GM19043 (cell line): ENCODE measurements at regions not wholly inside any gene's neighbourhood (a gene's known extent, or its start where the extent isn't known, plus 50 kb on each side); places are given as distances from the start of the nearest gene placed in this dataset.
"Not testable (repeated sequence)": the region's sequence is repeated elsewhere in the genome, so short reads cannot be mapped to it uniquely, and the experiment has no call there.

Experiments
- ATAC-seq: cut with Tn5 transposase; IDR thresholded peaks from one replicate; pipeline ENCODE4 v1.9.1; 2021; ENCODE audit warnings: low read depth; ENCODE audit not compliant: unreplicated experiment

DNA sequence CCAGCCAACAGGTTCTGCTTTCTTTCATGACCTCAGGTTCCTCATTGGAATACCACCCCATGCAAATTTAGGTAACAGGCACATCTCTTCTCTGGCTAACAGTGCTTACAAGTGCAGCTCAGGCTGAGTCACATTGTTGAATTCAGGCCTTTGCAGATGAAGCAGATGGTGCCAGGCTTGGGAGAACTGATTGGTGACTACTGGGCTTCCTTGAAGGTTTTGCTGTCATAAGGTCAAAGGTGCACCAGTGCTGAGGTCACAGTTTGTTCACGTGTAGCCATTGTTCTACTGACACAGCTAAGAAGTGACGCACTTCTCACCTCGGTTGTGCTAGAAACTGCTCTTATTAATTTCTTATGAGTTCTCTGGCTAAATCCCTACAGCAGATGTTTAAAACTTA lies 128.6 kb upstream of the BMPER start:
- no peak for ATAC-seq

DNA sequence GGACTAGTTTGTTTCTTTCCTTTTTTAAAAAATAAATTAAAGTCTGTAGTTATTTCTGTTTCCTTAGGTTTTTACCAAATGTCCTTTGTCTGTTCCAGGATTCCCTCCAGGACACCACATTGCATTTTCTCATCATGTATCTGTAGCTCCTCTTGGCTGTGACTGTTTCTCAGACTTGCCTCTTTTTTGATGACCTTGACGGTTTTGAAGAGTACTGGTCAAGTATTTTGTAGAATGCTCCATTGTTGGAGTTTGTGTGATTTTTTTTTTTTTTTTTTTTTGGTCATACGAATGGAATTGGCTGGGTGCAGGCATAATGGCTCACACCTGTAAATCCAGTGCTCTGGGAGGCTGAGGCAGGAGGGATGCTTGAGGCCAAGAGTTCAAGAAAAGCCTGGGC lies 127.1 kb upstream of the BMPER start:
- ATAC-seq, result no peak

DNA sequence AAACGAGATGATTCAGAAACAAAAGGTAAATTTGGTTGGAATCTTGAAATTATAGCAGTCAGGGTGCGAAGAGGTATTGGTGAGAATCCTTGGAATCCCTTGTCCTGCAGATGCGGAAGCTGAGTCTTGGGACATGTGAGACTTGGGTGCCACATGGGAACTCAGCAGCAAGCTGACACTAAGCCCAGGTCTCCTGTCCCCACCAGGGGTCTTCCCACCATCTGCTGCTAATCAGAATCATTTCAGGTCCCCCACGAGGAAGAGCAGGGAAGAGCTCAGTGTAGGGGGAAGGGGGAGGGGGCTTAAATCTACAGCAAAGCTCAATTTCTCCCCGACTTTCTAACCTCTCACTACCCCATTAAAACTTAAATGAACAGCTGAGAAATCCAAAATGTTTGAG lies 126.1 kb upstream of the BMPER start:
- no peak for ATAC-seq

DNA sequence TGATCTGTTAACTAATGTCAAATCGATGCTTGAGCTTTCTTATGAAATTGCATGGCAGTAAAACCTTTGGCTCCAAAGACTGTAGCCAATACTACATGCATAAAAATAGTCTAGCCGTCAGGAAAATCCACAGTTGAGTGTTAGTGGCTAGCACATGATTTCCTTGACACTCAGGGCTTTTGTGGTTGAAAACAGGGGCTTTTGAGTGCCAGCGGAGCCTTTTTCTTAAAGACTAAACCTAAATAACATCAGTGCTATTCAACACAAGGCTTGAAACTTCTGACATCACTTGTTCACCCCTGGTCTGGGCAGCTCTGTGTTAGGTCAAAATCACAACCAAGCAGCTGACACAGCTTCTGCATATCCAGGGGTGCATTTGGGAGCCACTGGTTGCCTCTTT lies 124.2 kb upstream of the BMPER start:
- no peak for ATAC-seq

DNA sequence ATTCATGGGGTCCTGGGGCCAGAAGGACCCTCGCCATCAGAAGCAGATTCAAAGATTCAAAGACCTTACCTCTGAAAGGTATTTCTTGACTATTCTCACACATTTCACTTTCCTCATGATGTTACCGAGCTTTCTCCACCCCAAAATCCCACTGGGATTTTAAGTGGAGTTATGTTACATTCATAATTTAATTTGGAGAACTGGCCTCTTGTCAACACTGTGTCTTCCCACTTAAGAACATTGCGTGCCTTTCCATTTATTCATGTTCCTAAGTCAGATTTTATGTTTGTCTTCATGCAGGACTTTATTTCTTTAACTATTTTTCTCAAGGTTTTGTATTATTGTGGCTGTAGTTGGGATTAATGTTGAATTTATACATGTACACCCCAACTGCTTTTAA lies 123.5 kb upstream of the BMPER start:
- ATAC-seq, result no peak

DNA sequence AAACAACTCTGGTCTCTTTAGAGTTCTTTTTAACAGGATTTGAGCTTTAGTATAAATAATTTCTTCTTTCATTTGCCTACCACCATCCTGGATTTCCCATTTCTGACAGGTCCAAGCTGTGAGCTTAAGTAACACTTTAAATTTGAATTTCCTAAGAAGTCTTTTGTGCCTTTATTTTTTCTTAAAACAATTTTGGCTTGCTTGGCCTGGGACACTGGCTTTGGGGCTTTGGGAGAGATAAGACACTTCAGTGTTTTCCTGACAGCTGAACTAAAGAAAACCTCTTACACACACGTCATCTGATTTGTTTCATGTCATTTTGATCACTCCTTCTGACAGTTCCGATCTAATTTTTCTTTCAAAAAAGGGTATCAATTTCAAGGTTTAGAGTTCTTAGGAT lies 121.3 kb upstream of the BMPER start:
- ATAC-seq, result no peak

DNA sequence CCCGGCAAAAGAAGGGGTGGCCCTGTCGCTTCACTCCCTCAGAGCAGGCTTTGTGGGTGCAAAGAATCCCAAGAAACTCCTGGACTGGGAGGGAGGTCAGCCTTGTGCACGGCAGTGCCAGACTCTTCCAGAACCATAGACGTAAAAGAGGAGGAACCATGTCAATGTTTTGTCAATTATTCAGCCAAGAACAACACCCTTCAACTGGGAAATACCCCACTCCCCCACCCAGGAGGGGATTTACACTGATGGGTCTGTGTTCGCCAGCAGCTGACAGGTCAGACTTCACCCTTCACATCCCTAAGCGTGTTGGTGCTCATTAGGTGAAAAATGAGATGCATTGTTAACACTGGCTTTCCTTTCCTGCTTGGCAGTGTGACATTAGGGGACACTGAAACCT lies 116.8 kb upstream of the BMPER start:
- no peak for ATAC-seq

DNA sequence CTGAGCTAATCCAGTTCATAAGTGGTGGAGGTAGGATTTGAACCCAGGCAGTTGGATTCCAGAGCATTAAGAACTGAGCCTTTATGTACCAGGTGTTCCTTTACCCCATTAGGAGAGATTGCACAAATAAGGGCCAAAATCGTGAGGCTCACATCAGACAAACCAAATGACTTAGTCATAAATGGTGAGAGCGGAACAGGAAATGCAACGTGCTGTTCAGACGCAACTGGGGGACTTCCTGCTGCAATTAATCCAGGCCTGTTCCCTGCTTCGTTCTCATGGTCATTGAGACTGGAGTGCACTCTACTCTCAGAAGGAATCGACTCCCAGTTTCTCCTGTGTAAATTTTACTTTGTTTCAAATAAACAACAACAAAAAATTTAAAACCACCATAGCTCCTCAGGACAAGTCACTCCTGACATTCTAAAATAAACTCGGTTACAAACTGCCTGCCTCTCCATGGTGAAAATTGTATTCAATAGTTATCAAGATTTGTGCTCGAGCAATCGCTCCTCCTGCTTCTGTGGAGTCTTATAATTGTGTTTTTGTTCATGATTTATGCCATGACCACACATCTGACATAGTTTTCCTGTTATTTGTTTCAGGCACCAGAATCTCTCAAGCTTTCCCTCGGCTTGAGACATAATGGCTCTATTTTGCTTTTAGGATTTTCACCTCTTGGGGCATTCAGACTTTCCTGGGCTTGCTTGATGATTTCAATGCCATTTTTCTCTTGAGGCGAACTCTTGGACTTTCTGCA lies 115.3 kb upstream of the BMPER start:
- ATAC-seq, result no peak

DNA sequence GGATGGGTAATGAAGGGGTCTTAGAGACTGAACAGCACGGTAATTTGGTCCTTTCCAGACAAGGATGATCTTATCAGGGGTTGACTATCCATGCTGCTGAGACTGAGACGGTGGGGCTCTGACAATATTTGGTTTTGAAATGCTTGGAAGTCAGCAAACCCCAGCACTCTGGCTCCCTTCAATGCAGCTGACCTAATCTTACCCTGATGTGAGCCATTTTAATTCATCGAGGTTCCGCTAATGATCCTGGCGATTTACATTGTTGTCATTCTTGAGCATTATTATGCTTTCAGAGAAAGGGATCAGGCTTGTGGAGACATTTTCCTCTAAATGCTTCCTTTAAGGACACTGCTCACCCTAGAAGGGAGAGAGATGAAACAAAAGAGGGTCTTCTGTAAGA lies 114.6 kb upstream of the BMPER start:
- no peak for ATAC-seq

DNA sequence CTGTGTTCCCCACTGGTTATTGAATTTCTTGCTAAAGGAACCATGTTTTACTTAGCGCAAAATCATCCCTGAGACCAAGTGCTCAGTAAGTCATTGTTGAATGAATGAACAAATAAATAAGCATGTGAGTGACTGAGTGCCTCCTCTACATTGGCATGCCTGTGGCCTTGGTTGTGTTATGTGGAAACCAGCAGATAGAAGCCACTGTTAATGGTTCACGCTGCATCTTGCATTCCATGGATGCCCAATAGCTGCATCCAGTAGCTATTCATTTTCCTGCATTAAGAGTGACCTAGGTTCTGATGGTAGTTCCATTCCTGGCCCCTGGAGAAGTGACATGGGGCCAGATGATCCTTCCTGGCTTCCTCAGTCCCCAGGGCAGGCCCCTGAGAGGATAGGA lies 113.3 kb upstream of the BMPER start:
- ATAC-seq, result no peak

DNA sequence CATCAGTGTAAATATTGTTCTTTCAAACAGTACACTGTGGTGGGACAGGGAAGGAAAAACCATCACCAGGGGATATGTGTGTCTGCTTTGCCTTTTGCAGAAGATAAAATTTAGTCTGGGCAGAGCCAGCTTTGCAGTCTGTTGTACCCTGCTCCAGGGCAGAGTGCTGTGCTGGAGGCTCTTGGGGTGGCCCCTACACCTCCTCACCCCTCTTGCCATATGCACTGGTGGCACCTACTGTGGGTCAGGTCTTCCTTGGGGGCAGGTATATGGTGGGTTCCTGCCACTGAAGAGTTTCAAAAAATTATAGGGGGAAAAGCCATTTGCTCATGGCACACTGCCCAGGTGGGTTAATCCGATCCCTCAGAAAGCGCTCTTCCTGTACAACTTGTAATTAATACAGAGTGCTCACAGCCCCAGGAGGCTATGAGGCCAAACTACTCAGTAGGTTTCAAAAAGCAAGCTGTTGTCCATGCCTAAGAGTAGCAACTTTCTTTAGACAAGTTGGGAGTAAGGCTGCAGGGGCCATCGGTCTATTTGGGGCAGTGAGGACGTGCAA lies 112.7 kb upstream of the BMPER start:
- ATAC-seq, result no peak

DNA sequence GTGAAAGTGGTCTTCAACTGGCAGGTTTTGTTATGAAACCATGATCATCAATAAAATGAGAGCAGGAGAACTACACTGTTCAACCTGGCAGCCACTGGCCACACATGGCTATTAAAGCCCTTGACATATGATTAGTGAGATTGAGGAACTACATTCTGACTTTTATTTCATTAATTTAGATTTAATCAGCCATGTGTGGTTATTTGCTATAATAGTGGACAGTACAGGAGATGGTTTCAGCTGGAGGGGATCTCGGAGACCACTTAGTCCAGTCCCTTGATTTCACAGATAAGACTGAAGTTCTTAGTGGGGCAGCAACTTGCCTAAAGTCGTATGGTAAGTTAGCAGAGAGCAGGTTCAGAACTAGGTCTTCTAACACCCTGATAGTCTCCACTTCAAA lies 111.7 kb upstream of the BMPER start:
- no peak for ATAC-seq

DNA sequence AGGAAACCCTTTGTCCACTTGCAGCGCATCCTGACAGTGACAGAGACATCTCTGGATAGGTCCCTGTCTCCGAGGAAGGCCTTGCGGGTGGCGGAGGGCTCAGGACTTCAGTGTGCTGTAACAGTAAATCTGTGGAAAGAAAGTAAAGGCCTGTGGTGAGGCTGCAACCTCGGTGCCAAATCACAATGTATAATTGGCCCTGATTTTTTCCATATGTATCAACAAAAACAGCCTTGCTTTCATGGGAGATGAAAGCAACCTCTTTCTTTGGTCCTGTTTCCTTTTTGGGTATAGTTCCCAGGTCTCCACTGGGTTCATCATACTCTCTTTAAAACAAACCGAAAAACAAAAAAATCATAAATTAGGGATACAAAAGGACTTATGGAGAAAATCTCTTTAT lies 110.9 kb upstream of the BMPER start:
- no peak for ATAC-seq

DNA sequence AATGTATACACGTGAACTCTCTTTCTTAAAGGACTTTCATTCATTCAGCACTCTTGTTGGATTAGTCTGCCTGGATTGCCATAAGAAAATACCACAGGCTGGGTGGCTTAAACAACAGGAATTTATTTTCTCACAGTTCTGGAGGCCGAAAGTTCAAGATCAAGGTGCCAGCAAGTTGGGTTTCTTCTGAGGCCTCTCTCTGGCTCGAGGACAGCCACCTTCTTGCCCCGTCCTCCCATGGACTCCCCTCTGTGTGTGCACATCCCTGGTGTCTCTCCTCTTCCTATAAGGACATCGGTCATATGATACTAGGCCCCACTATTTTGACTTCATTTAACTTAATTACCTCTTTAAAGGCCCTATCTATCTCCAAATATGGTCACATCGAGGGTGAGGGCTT lies 110.4 kb upstream of the BMPER start:
- ATAC-seq, result no peak

DNA sequence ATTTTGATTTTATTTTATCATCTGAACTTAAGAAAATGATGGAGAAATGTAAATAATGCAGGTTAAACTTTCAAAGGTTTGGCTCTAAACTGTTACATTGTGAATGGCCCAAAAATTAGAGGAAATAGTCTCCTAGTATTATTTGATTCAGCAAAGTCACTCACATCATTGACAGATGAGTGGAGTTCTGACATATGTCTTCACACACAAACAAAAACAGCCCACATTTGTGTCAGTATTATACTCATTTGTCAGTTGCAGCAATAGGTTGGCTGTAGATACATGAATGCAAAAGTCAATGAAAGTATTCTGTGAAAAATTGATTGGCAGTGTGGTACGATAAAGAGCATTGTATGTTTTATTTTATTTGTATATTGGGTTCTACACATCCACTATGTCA lies 108.8 kb upstream of the BMPER start:
- ATAC-seq, result no peak

DNA sequence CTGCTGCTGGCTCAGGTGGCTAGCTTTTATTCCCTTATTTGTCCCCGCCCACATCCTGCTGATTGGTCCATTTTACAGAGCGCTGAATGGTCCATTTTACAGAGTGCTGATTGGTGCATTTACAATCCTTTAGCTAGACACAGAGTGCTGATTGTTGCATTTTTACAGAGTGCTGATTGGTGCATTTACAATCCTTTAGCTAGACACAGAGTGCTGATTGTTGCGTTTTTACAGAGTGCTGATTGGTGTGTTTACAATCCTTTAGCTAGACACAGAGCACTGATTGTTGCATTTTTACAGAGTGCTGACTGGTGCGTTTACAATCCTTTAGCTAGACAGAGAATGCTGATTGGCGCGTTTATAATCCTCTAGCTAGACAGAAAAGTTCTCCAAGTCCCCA lies 107.8 kb upstream of the BMPER start:
- ATAC-seq, result not testable (repeated sequence)

DNA sequence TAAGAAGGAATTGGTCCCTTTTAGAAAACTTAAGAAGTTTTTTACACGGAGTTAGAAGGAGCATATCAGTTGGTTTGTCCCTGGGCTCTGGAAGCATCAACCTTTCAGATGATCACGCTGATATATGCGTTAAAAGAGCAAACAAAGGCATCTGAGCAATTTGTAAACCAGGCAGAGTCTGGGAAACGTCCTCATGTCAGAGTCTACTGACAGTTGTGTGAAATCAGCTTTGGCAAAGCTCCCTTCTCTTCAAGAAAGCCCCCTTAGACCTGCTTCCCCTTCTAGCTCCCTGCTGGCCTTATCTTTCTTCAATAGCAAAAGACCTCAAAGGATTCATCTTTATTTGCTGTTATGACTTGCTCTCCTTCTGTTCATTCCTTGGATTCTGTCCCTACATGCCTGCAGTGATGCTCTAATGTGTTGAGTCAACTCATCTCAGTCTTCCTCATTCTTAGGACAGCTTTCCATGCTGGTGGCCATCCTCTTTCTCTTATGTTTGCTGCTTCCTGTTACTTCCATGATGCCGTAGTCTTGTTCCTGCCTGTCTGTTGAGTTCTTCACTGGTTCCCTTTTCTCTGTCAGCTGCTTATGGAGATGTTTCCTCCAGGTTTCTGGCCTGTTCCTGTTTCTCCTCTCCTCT lies 106.5 kb upstream of the BMPER start:
- ATAC-seq, result no peak

DNA sequence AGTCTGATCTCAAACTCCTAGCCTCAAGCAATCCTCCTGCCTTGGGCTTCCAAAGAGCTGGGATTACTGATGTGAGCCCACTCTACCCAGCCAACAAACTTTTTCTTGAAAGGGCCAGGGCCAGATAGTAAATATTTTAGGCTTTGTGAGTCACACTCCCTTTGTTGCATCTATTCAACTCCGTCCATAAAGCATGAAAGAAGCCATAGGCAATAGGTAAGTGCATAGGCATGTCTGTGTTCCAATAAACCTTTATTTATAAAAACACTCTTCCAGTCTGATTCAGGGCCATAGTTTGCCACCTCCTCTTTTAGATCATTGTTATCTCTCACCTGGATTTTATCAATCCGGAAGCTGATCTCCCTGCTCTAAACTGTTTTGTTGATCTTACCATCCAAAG lies 105.6 kb upstream of the BMPER start:
- ATAC-seq, result no peak

DNA sequence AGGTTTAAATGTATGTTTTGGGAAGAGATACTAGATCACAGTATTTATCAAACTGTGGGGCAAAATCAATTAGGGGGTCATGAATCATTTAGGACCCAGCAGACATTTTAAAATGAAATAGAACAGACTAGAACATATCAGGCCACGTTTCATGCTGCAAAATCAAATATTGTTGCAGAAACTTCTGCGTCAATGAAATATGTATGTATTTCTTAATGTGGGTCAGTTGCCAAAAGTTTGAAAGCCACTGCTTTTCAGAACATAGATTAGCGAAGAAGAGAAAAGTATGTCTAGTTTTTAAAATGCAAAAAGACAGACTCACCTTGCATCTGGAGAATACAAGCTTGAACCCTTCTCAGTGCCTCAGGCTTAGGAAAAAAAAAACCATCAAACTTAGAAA lies 102.7 kb upstream of the BMPER start:
- ATAC-seq, result no peak

DNA sequence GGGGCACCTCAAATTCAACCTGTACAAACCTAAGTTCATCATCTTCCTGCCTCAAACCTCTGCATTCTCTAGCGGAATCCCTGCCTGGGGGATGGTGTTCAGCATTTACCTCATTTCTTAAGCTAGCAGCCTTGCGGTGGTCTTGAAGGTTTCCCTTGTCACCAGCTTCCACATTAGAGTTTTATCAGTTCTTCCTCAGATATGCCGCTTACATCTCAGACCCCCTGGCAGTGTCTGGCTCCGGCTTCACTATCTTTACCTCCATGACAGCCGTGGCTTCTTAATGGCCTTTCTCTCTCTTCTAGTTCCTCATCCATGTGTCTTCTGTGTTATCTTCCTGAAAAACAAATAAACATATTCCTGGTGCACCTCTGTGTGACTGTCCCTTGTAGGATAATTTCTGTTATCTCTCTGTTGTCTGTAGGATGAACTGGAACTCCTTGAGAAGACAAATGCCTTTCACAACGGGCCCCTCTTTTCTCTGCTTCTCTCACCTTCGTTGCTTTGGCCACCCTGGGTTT lies 101.1 kb upstream of the BMPER start:
- no peak for ATAC-seq

DNA sequence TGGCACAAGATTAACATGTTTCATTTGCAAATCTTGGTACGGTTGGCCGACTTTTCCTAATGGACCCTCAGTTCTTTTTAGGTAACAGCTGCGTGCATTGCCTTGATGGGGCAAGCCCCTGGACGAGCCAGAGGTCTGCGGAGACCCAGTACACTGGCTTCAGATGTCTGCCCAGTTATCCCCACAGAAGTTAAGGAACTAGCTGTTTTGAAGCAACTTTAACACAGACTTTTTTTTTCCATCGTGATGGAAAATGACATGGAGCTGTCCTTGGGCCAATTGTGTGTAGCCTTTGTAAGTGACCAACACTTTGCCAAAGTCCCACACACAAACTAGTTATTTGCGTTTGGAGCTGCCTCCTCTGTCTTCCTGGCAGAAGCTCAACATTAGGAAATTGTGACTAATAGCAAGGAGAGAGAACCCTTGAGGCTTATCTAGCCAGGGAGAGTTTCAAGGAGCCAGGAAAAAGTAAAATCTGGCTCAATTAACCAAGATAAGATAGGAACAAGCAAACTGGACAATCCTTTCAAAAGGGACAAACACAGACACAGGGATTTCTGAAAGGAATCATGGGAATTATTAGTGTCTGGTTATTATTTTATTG lies 99.6 kb upstream of the BMPER start:
- ATAC-seq, result no peak
